ENCODE measurements at regions not wholly inside any gene's neighbourhood (a gene's known extent, or its start where the extent isn't known, plus 50 kb on each side); places are given as distances from the start of the nearest gene placed in this dataset.

- no peak overlapping the region for H3K27ac Mint-ChIP-seq
Measured at GRCh38 chr18:47471784-47472183, 220.3 kb upstream of the SKOR2 start.

More at GRCh38 chr18:47471784-47472183, 220.3 kb upstream of the SKOR2 start:
- Histone ChIP-seq H3K79me2 (replicated peaks; ENCODE audit: insufficient read depth) (no peaks in the 10 kb centered on the region), H3F3A (replicated peaks; ENCODE audit: low read depth) (no peaks in the 10 kb centered on the region), H3K4me1 (ENCODE audit: insufficient read depth) (peaks cover 9% of the 10 kb centered on the region), H3K36me3 (ENCODE audit: insufficient read depth) (no peaks in the 10 kb centered on the region), H2AFZ (no peak overlapping the region), H4K20me1 (replicated peaks; ENCODE audit: insufficient read depth) (no peaks in the 10 kb centered on the region), H3K4me2 (no peak overlapping the region), H3K4me3 (no peak overlapping the region), H3K27me3 (ENCODE audit: insufficient read depth) (no peaks in the 10 kb centered on the region), H3K9me2 (ENCODE audit: insufficient read depth) (peaks cover 6% of the 10 kb centered on the region; the same call in 1 of the 2 replicates), H3K27ac (ENCODE audit: low read depth) (no peak overlapping the region)
- no peak for DNase-seq (ENCODE audit: low spot score)
- no peaks in the 10 kb centered on the region for H3K27me3 Mint-ChIP-seq (ENCODE audit: insufficient read depth, low read depth, poor library complexity)
- TF ChIP-seq POLR2AphosphoS5 (IDR thresholded peaks at IDR 0.05; ENCODE audit: low read depth) = no peak
- TF ChIP-seq CTCF (conservative IDR thresholded peaks at IDR 0.05; ENCODE audit: low read depth in 2 of 2) = no peak
- TF ChIP-seq EZH2 (IDR thresholded peaks at IDR 0.05; ENCODE audit: low read depth, unreplicated experiment) = no peak
- TF ChIP-seq REST (IDR thresholded peaks at IDR 0.05; ENCODE audit: unreplicated experiment) = no peak
- no peaks in the 10 kb centered on the region for H3K36me3 Mint-ChIP-seq (ENCODE audit: low read depth)
- H3K4me1 Mint-ChIP-seq = peaks cover 12% of the 10 kb centered on the region; the same call in 2 of the 3 replicates
- ATAC-seq = no peak
- H3K4me3 Mint-ChIP-seq = no peak overlapping the region
- H3K9me3 Mint-ChIP-seq = no peaks in the 10 kb centered on the region
